GM06990 (cell line): ENCODE measurements at regions not wholly inside any gene's neighbourhood (a gene's known extent, or its start where the extent isn't known, plus 50 kb on each side); places are given as distances from the start of the nearest gene placed in this dataset.
A peak's percentile ranks its signal among the peaks of the same experiment; 100 is the strongest.

Experiments
- DNase-seq: peaks from one replicate; pipeline ENCODE4 v3.0.0-alpha.2; 2011; ENCODE audit not compliant: insufficient read length; ENCODE audit errors: extremely low read depth
- H3K27me3 ChIP-seq: replicated peaks from 2 replicates; pipeline ENCODE4 v1.6.0; 2011; ENCODE audit warnings: low read length; ENCODE audit not compliant: control insufficient read depth, insufficient read depth
- H3K36me3 ChIP-seq: 2 replicates; pipeline ENCODE4 v1.5.1; 2011; ENCODE audit warnings: low read length; ENCODE audit not compliant: control insufficient read depth, insufficient read depth
- H3K4me3 ChIP-seq: replicated peaks from 2 replicates; pipeline ENCODE4 v1.5.1; 2011; ENCODE audit warnings: low read depth, mild to moderate bottlenecking, control low read depth, low read length
- CTCF ChIP-seq: IDR thresholded peaks from 2 replicates; pipeline ENCODE4 v1.5.1; 2011; ENCODE audit warnings: low read length, control low read depth, mild to moderate bottlenecking, inconsistent platforms; ENCODE audit not compliant: insufficient read depth, poor library complexity, severe bottlenecking

GRCh38 chr2:64910972-64911433, 78.2 kb upstream of the SLC1A4 start:
- no peak for DNase-seq
- Histone ChIP-seq H3K27me3 (no peaks in the 10 kb centered on the region), H3K4me3 (no peak overlapping the region), H3K36me3 (peaks cover 4% of the 10 kb centered on the region)
- no peak for TF ChIP-seq CTCF

- Histone ChIP-seq H3K36me3 (peaks cover 4% of the 10 kb centered on the region), H3K27me3 (no peaks in the 10 kb centered on the region), H3K4me3 (peak overlapping the region; percentile 39; the same call in 1 of the 2 replicates)
- peak; percentile 69 for TF ChIP-seq CTCF
- no peak for DNase-seq
Measured at GRCh38 chr2:64913357-64913869, 75.8 kb upstream of the SLC1A4 start.

- Histone ChIP-seq H3K36me3 (peaks cover 6% of the 10 kb centered on the region), H3K27me3 (no peaks in the 10 kb centered on the region), H3K4me3 (peak overlapping the region; percentile 39)
- no peak for DNase-seq
- no peak for TF ChIP-seq CTCF
Measured at GRCh38 chr2:64914247-64914646, 75.0 kb upstream of the SLC1A4 start.

GRCh38 chr2:64914735-64915509, 74.3 kb upstream of the SLC1A4 start:
- H3K4me3 ChIP-seq, result peak overlapping the region; percentile 26
- DNase-seq, result peak; percentile 79
- peaks cover 9% of the 10 kb centered on the region for H3K36me3 ChIP-seq
- no peak for TF ChIP-seq CTCF
- no peaks in the 10 kb centered on the region for H3K27me3 ChIP-seq

- Histone ChIP-seq H3K4me3 (peak overlapping the region; percentile 32; the same call in 1 of the 2 replicates), H3K36me3 (peaks cover 9% of the 10 kb centered on the region), H3K27me3 (no peaks in the 10 kb centered on the region)
- no peak for DNase-seq
- TF ChIP-seq CTCF, result no peak
Measured at GRCh38 chr2:64915510-64915900, 73.7 kb upstream of the SLC1A4 start.
